Liver (tissue), 8 donors: ENCODE measurements at regions not wholly inside any gene's neighbourhood (a gene's known extent, or its start where the extent isn't known, plus 50 kb on each side); places are given as distances from the start of the nearest gene placed in this dataset.
"Not testable (repeated sequence)": the region's sequence is repeated elsewhere in the genome, so short reads cannot be mapped to it uniquely, and the experiment has no call there.

Experiments used
- DNase-seq: peaks from one replicate; pipeline ENCODE4 v3.0.0-alpha.2; 2017; ENCODE audit warnings: low spot score
- H3K27ac ChIP-seq, 2 donors: one replicate each; pipeline ENCODE4 v1.7.0; 2013; ENCODE audit warnings: inconsistent platforms in 2 of 2, low read length in 2 of 2, control low read depth in 1 of 2, low read depth in 1 of 2, mild to moderate bottlenecking in 1 of 2
- H3K27me3 ChIP-seq, 4 donors: one replicate each; pipeline versions ENCODE4 v1.6.1 to v1.7.0; 2013; ENCODE audit warnings: low read length in 3 of 4, inconsistent platforms in 1 of 4, mild to moderate bottlenecking in 1 of 4, moderate library complexity in 1 of 4; ENCODE audit not compliant: control insufficient read depth in 4 of 4, insufficient read depth in 4 of 4
- H3K36me3 ChIP-seq, 4 donors: one replicate each; pipeline versions ENCODE4 v1.6.1 to v1.7.0; 2013; ENCODE audit warnings: low read length in 3 of 4, mild to moderate bottlenecking in 3 of 4, low read depth in 1 of 4, moderate library complexity in 1 of 4; ENCODE audit not compliant: control insufficient read depth in 4 of 4, insufficient read depth in 3 of 4
- H3K4me1 ChIP-seq, 4 donors: one replicate each; pipeline versions ENCODE4 v1.6.1 to v1.7.0; 2013; ENCODE audit warnings: low read length in 3 of 4, mild to moderate bottlenecking in 3 of 4, moderate library complexity in 1 of 4; ENCODE audit not compliant: control insufficient read depth in 4 of 4, insufficient read depth in 4 of 4
- H3K4me3 ChIP-seq, 3 donors: one replicate each; pipeline versions ENCODE4 v1.6.1 to v1.7.0; 2013; ENCODE audit warnings: low read length in 3 of 3, control low read depth in 1 of 3, low read depth in 1 of 3, mild to moderate bottlenecking in 1 of 3
- H3K9ac ChIP-seq, 2 donors: one replicate each; pipeline ENCODE4 v1.7.0; 2013; ENCODE audit warnings: low read length in 2 of 2, mild to moderate bottlenecking in 2 of 2, moderate library complexity in 2 of 2, control low read depth in 1 of 2, low read depth in 1 of 2
- H3K9me3 ChIP-seq, 4 donors: one replicate each; pipeline versions ENCODE4 v1.6.1 to v1.7.0; 2013; ENCODE audit warnings: low read length in 3 of 4; ENCODE audit not compliant: control insufficient read depth in 4 of 4
- ATF3 ChIP-seq: IDR thresholded peaks from 2 replicates; pipeline ENCODE4 v1.6.1; 2016; ENCODE audit warnings: antibody characterized with exemption
- CTCF ChIP-seq: fragments of 150-350 bp; IDR thresholded peaks from 2 replicates; pipeline ENCODE4 v1.5.1; 2017; ENCODE audit warnings: improper control_type of control experiment, low read depth, low read length; ENCODE audit not compliant: missing input control
- EGR1 ChIP-seq, 2 donors: IDR thresholded peaks; 2 replicates each; pipeline ENCODE4 v1.6.1; 2016 to 2018; ENCODE audit warnings: antibody characterized with exemption in 2 of 2, low read depth in 2 of 2
- FOXA1 ChIP-seq: IDR thresholded peaks from 2 replicates; pipeline ENCODE4 v1.6.1; 2016; ENCODE audit warnings: antibody characterized with exemption
- FOXA2 ChIP-seq: IDR thresholded peaks from 2 replicates; pipeline ENCODE4 v1.6.1; 2016; ENCODE audit warnings: antibody characterized with exemption
- HNF4A ChIP-seq, 2 donors: conservative IDR thresholded peaks; 2 replicates each; pipeline ENCODE4 v1.6.1; 2016; ENCODE audit warnings: antibody characterized with exemption in 2 of 2, mild to moderate bottlenecking in 2 of 2
- HNF4G ChIP-seq: IDR thresholded peaks from 2 replicates; pipeline ENCODE4 v1.6.1; 2016; ENCODE audit warnings: antibody characterized with exemption
- JUND ChIP-seq, 2 donors: IDR thresholded peaks; 2 replicates each; pipeline ENCODE4 v1.6.1; 2016; ENCODE audit warnings: antibody characterized with exemption in 2 of 2
- NR2F2 ChIP-seq: IDR thresholded peaks from 2 replicates; pipeline ENCODE4 v1.6.1; 2016; ENCODE audit warnings: antibody characterized with exemption
- RAD21 ChIP-seq, 2 donors: IDR thresholded peaks; 2 replicates each; pipeline ENCODE4 v1.6.1; 2016; ENCODE audit warnings: antibody characterized with exemption in 2 of 2, mild to moderate bottlenecking in 2 of 2
- REST ChIP-seq: IDR thresholded peaks from 2 replicates; pipeline ENCODE4 v1.6.1; 2016; ENCODE audit warnings: antibody characterized with exemption, mild to moderate bottlenecking
- RXRA ChIP-seq, 2 donors: IDR thresholded peaks; 2 replicates each; pipeline ENCODE4 v1.6.1; 2017 to 2018; ENCODE audit warnings: antibody characterized with exemption in 2 of 2, mild to moderate bottlenecking in 1 of 2
- SP1 ChIP-seq: IDR thresholded peaks from 2 replicates; pipeline ENCODE4 v1.6.1; 2018; ENCODE audit warnings: antibody characterized with exemption, mild to moderate bottlenecking
- TAF1 ChIP-seq: conservative IDR thresholded peaks from 2 replicates; pipeline ENCODE4 v1.6.1; 2016; ENCODE audit warnings: antibody characterized with exemption, mild to moderate bottlenecking
- YY1 ChIP-seq: IDR thresholded peaks from 2 replicates; pipeline ENCODE4 v1.6.1; 2016; ENCODE audit warnings: antibody characterized with exemption, mild to moderate bottlenecking
- ZBTB33 ChIP-seq: IDR thresholded peaks from 2 replicates; pipeline ENCODE4 v1.6.1; 2016; ENCODE audit warnings: antibody characterized with exemption
- WGBS: extraction: QIAGEN DNeasy Blood & Tissue Kit; methylation state at CpG from one replicate; pipeline ENCODE4 v1.1.7; 2013; 5-methylcytosine and 5-hydroxymethylcytosine counted together
- donor health status: healthy.
- donor health status: healthy.
- donor health status: healthy.
- donor health status: healthy.
- donor health status: healthy.

GRCh38 chr1:242806324-242806723 is 281.8 kb upstream of the PLD5 start:
- Histone ChIP-seq H3K4me1 (no peaks in the 10 kb centered on the region), H3K36me3 (no peaks in the 10 kb centered on the region), H3K4me3 (no peak overlapping the region), H3K9ac (no peak overlapping the region), H3K9me3 (no peaks in the 10 kb centered on the region), H3K27ac (no peak overlapping the region), H3K27me3 (no peaks in the 10 kb centered on the region)
- no peak for DNase-seq
- 46% methylated on average over 2 of the region's 2 CpGs for WGBS
- TF ChIP-seq ZBTB33 (no peak), CTCF (no peak), SP1 (no peak), EGR1 (IDR thresholded peaks at IDR 0.05; ENCODE audit: low read depth in 2 of 2) (no peak), TAF1 (no peak), NR2F2 (no peak), RXRA (IDR thresholded peaks at IDR 0.05) (no peak), RAD21 (IDR thresholded peaks at IDR 0.05) (no peak), YY1 (no peak), FOXA2 (no peak), REST (no peak), JUND (IDR thresholded peaks at IDR 0.05) (no peak)

GRCh38 chr1:242805360-242805759 is 280.9 kb upstream of the PLD5 start:
- H3K27ac ChIP-seq, H3K27me3 ChIP-seq, H3K4me1 ChIP-seq, DNase-seq, H3K9ac ChIP-seq, H3K9me3 ChIP-seq, H3K36me3 ChIP-seq, H3K4me3 ChIP-seq: not testable (repeated sequence)
- WGBS: 57% methylated on average over 1 of the region's 1 CpG

- Histone ChIP-seq H3K4me3 (no peak overlapping the region), H3K27me3 (no peaks in the 10 kb centered on the region), H3K27ac (no peak overlapping the region), H3K9me3 (no peaks in the 10 kb centered on the region), H3K4me1 (no peaks in the 10 kb centered on the region), H3K9ac (no peak overlapping the region), H3K36me3 (no peaks in the 10 kb centered on the region)
- 80% methylated on average over 5 of the region's 5 CpGs for WGBS
- DNase-seq: no peak
- TF ChIP-seq HNF4A (conservative IDR thresholded peaks at IDR 0.05): no peak
- no peak for TF ChIP-seq YY1
- no peak for TF ChIP-seq ATF3
- no peak for TF ChIP-seq RAD21 (IDR thresholded peaks at IDR 0.05)
- TF ChIP-seq HNF4G: no peak
- no peak for TF ChIP-seq RXRA (IDR thresholded peaks at IDR 0.05)
- TF ChIP-seq CTCF: no peak
- no peak for TF ChIP-seq EGR1 (IDR thresholded peaks at IDR 0.05; ENCODE audit: low read depth in 2 of 2)
- no peak for TF ChIP-seq JUND (IDR thresholded peaks at IDR 0.05)
- no peak for TF ChIP-seq ZBTB33
- no peak for TF ChIP-seq FOXA1
- no peak for TF ChIP-seq SP1
Measured at GRCh38 chr1:242802973-242803372, 278.5 kb upstream of the PLD5 start.
